HCT116 (cell line): ENCODE measurements at regions not wholly inside any gene's neighbourhood (a gene's known extent, or its start where the extent isn't known, plus 50 kb on each side); places are given as distances from the start of the nearest gene placed in this dataset.

Experiments
- ATAC-seq: fragments of 200-7000 bp; cut with Tn5 transposase; 2 replicates; pipeline ENCODE4 v1.9.1; 2020; ENCODE audit warnings: mild to moderate bottlenecking, moderate library complexity
- BruUV-seq: library from RNA; stranded (reverse); fragments of 400-500 nt; replicated peaks from 2 replicates; lab custom pipeline; 2021; lab: Mats Ljungman, UMichigan
- CTCF ChIA-PET: fragments of 300-600 bp; sonication (Branson Sonifier 250); formaldehyde crosslinking; loops from one replicate; lab custom pipeline; 2021; ENCODE audit warnings: antibody characterized with exemption; lab: Charles Lee
- POLR2A ChIA-PET: fragments of 300-600, 350-600 bp; sonication (Branson Sonifier 250); formaldehyde crosslinking; loops from one replicate; lab custom pipeline; 2021; ENCODE audit warnings: antibody characterized with exemption; lab: Charles Lee
- RAD21 ChIA-PET, 2 experiments: fragments of 300-600 bp; sonication (Branson Sonifier 250); formaldehyde crosslinking; loops; one replicate each; lab custom pipeline; 2023; ENCODE audit warnings: low total read pairs in 2 of 2; ENCODE audit not compliant: uncharacterized antibody in 2 of 2, unreplicated experiment in 2 of 2, low non-redundant PET in 1 of 2; lab: Charles Lee
- DNase-seq: peaks from one replicate; pipeline ENCODE4 v3.0.0-alpha.2; 2010; ENCODE audit warnings: low read depth, low spot score
- H2AFZ ChIP-seq: fragments of 200-600 bp; shearing (Covaris generic), sonication (generic); 2 replicates; pipeline ENCODE4 v1.6.1; 2017; ENCODE audit warnings: low read depth, mixed run types, mixed read lengths, antibody characterized with exemption, low read length; ENCODE audit not compliant: poor library complexity, severe bottlenecking
- H3K27ac ChIP-seq: 2 replicates; pipeline ENCODE4 v1.5.1; 2012; ENCODE audit warnings: low read depth, low read length
- H3K27me3 ChIP-seq: fragments of 200-600 bp; sonication (generic); 2 replicates; pipeline ENCODE4 v1.6.1; 2016; ENCODE audit warnings: mixed run types, low read length, mixed read lengths; ENCODE audit not compliant: insufficient read depth
- H3K36me3 ChIP-seq, 2 experiments: fragments of 200-500 bp in 1 of 2; fragments of 200-600 bp in 1 of 2; sonication (Bioruptor generic) in 1 of 2; sonication (generic) in 1 of 2; 2 replicates each; pipeline versions ENCODE4 v1.5.1 to v1.6.1; 2014 to 2016; ENCODE audit warnings: low read length in 2 of 2, inconsistent platforms in 1 of 2, mixed read lengths in 1 of 2, mixed run types in 1 of 2; ENCODE audit not compliant: insufficient read depth in 2 of 2, control insufficient read depth in 1 of 2
- H3K4me1 ChIP-seq, 2 experiments: fragments of 200-600 bp in 1 of 2; sonication (generic) in 1 of 2; 2 replicates each; pipeline versions ENCODE4 v1.5.1 to v1.6.1; 2012 to 2017; ENCODE audit warnings: low read length in 2 of 2, inconsistent platforms in 1 of 2, mild to moderate bottlenecking in 1 of 2, mixed read lengths in 1 of 2, mixed run types in 1 of 2, moderate library complexity in 1 of 2; ENCODE audit not compliant: insufficient read depth in 2 of 2, control insufficient read depth in 1 of 2
- H3K4me2 ChIP-seq: fragments of 200-600 bp; sonication (generic); 2 replicates; pipeline ENCODE4 v1.6.1; 2017; ENCODE audit warnings: mixed run types, low read length, mixed read lengths
- H3K4me3 ChIP-seq, 2 experiments: fragments of 200-600 bp in 1 of 2; sonication (generic) in 1 of 2; replicated peaks in 1 of 2; 2 replicates each; pipeline ENCODE4 v1.5.1; 2011 to 2016; ENCODE audit warnings: low read length in 2 of 2, control low read depth in 1 of 2, low read depth in 1 of 2, mild to moderate bottlenecking in 1 of 2, mixed read lengths in 1 of 2, mixed run types in 1 of 2
- H3K79me2 ChIP-seq: fragments of 200-600 bp; sonication (generic); 2 replicates; pipeline ENCODE4 v1.6.1; 2017; ENCODE audit warnings: mild to moderate bottlenecking, mixed run types, low read length, moderate library complexity, mixed read lengths; ENCODE audit not compliant: insufficient read depth
- H3K9ac ChIP-seq: fragments of 200-600 bp; sonication (generic); 2 replicates; pipeline ENCODE4 v1.6.1; 2016; ENCODE audit warnings: low read length, mixed read lengths
- H3K9me2 ChIP-seq: fragments of 200-600 bp; sonication (generic), shearing (Covaris generic); 2 replicates; pipeline ENCODE4 v1.6.1; 2017; ENCODE audit warnings: mixed run types, mild to moderate bottlenecking, moderate library complexity; ENCODE audit not compliant: insufficient read depth
- H3K9me3 ChIP-seq, 2 experiments: fragments of 200-500 bp in 1 of 2; fragments of 200-600 bp in 1 of 2; sonication (Bioruptor generic) in 1 of 2; sonication (generic) in 1 of 2; 2 replicates each; pipeline ENCODE4 v1.6.1; 2014 to 2017; ENCODE audit warnings: low read length in 2 of 2, mixed read lengths in 2 of 2, inconsistent platforms in 1 of 2, low read depth in 1 of 2, mild to moderate bottlenecking in 1 of 2, mixed run types in 1 of 2, moderate library complexity in 1 of 2; ENCODE audit not compliant: control insufficient read depth in 1 of 2, insufficient read depth in 1 of 2
- H4K20me1 ChIP-seq: fragments of 200-600 bp; sonication (generic), shearing (Covaris generic); 2 replicates; pipeline ENCODE4 v1.6.1; 2017; ENCODE audit warnings: mixed run types, mild to moderate bottlenecking, moderate library complexity; ENCODE audit not compliant: insufficient read depth
- CEBPB ChIP-seq: IDR thresholded peaks from 2 replicates; pipeline ENCODE4 v1.6.1; 2012; ENCODE audit warnings: low read depth
- EGR1 ChIP-seq: IDR thresholded peaks from 2 replicates; pipeline ENCODE4 v1.6.1; 2012; ENCODE audit warnings: low read depth
- ELF1 ChIP-seq: IDR thresholded peaks from 2 replicates; pipeline ENCODE4 v1.6.1; 2012; ENCODE audit warnings: low read depth, borderline replicate concordance
- EZH2phosphoT487 ChIP-seq: fragments of 200-600 bp; IDR thresholded peaks from 2 replicates; pipeline ENCODE4 v1.6.1; 2018; ENCODE audit warnings: antibody characterized with exemption, borderline replicate concordance
- FOSL1 ChIP-seq: IDR thresholded peaks from 2 replicates; pipeline ENCODE4 v1.6.1; 2012; ENCODE audit warnings: low read depth
- POLR2AphosphoS5 ChIP-seq: IDR thresholded peaks from 2 replicates; pipeline ENCODE4 v1.6.1; 2011; ENCODE audit warnings: mild to moderate bottlenecking, low read depth, low read length, moderate library complexity
- REST ChIP-seq: IDR thresholded peaks from 2 replicates; pipeline ENCODE4 v1.6.1; 2012; ENCODE audit warnings: low read depth
- SIN3A ChIP-seq: IDR thresholded peaks from 2 replicates; pipeline ENCODE4 v1.6.1; 2012; ENCODE audit warnings: low read depth
- TCF7L2 ChIP-seq: IDR thresholded peaks from 2 replicates; pipeline ENCODE4 v1.7.0; 2011; ENCODE audit warnings: borderline replicate concordance, inconsistent platforms; ENCODE audit not compliant: insufficient read depth, insufficient read length; ENCODE audit errors: extremely low read depth
- YY1 ChIP-seq: IDR thresholded peaks from 2 replicates; pipeline ENCODE4 v1.6.1; 2011; ENCODE audit warnings: low read length, low read depth, moderate library complexity, mild to moderate bottlenecking; ENCODE audit not compliant: insufficient replicate concordance; ENCODE audit errors: extremely low read depth
- ZNF274 ChIP-seq: fragments of 200-500 bp; sonication (Bioruptor generic); IDR thresholded peaks from 2 replicates; pipeline ENCODE4 v1.6.1; 2014; ENCODE audit warnings: mild to moderate bottlenecking, low read depth, low read length, inconsistent platforms
- intact Hi-C: fragments of 100-400 bp; cut with micrococcal nuclease; formaldehyde crosslinking; loops from 2 replicates; pipeline ENCODE4 v1.10.0; 2022
- TF ChIP-seq, protein P1 (sequence below): IDR thresholded peaks from 2 replicates; pipeline ENCODE4 v1.6.1; 2011; ENCODE audit warnings: mild to moderate bottlenecking, low read length, moderate library complexity; ENCODE audit not compliant: insufficient replicate concordance; ENCODE audit errors: extremely low read depth

DNA sequence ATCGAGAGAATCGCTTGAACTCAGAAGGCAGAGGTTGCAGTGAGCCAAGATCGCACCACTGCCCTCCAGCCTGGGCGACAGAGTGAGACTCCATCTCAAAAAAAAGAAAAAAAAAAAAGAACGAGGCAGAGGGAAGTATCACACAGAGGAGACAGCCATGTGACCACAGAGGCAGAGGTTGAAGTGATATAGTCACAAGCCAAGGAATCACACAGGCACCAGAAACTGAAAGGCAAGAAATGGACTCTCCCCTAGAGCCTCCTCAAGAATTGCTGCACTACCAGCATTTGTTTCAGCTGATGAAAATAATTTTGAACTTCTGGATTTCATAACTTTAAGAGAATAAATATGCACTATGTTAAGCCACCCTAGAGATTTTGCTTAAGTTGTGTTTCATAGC lies 459.6 kb downstream of the PTPRC start:
- POLR2A ChIA-PET: no interaction called here

More for the DNA sequence above, 459.6 kb downstream of the PTPRC start:
- Histone ChIP-seq H3K4me1 (no peaks in the 10 kb centered on the region), H3K79me2 (no peaks in the 10 kb centered on the region), H3K9me2 (no peaks in the 10 kb centered on the region), H2AFZ (no peak overlapping the region), H3K36me3 (no peaks in the 10 kb centered on the region), H4K20me1 (no peaks in the 10 kb centered on the region), H3K9me3 (no peaks in the 10 kb centered on the region), H3K27ac (no peak overlapping the region), H3K27me3 (no peaks in the 10 kb centered on the region), H3K4me3 (no peak overlapping the region), H3K9ac (no peak overlapping the region), H3K4me2 (no peak overlapping the region)
- TF ChIP-seq CEBPB: no peak
- TF ChIP-seq ZNF274: no peak
- no peak for TF ChIP-seq TCF7L2
- no peak for TF ChIP-seq YY1
- TF ChIP-seq FOSL1: no peak
- no peak for TF ChIP-seq ELF1
- no peak for TF ChIP-seq SIN3A
- no peak for TF ChIP-seq REST
- no peak for TF ChIP-seq POLR2AphosphoS5
- TF ChIP-seq, protein P1, sequence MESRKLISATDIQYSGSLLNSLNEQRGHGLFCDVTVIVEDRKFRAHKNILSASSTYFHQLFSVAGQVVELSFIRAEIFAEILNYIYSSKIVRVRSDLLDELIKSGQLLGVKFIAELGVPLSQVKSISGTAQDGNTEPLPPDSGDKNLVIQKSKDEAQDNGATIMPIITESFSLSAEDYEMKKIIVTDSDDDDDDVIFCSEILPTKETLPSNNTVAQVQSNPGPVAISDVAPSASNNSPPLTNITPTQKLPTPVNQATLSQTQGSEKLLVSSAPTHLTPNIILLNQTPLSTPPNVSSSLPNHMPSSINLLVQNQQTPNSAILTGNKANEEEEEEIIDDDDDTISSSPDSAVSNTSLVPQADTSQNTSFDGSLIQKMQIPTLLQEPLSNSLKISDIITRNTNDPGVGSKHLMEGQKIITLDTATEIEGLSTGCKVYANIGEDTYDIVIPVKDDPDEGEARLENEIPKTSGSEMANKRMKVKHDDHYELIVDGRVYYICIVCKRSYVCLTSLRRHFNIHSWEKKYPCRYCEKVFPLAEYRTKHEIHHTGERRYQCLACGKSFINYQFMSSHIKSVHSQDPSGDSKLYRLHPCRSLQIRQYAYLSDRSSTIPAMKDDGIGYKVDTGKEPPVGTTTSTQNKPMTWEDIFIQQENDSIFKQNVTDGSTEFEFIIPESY: no peak
- TF ChIP-seq EZH2phosphoT487: no peak
- no peak for TF ChIP-seq EGR1
- intact Hi-C loops: no loop called here
- ChIA-PET RAD21 (no interaction called here), CTCF (no interaction called here)
- no peak for DNase-seq
- BruUV-seq: no TSS peak
- ATAC-seq: no peak
